GM19099 (cell line): ENCODE measurements at regions not wholly inside any gene's neighbourhood (a gene's known extent, or its start where the extent isn't known, plus 50 kb on each side); places are given as distances from the start of the nearest gene placed in this dataset.

Source experiments
- POLR2A ChIP-seq: IDR thresholded peaks from 3 replicates; pipeline ENCODE4 v1.6.1; 2011; ENCODE audit warnings: low read depth; ENCODE audit not compliant: insufficient read length; ENCODE audit errors: extremely low read depth

DNA sequence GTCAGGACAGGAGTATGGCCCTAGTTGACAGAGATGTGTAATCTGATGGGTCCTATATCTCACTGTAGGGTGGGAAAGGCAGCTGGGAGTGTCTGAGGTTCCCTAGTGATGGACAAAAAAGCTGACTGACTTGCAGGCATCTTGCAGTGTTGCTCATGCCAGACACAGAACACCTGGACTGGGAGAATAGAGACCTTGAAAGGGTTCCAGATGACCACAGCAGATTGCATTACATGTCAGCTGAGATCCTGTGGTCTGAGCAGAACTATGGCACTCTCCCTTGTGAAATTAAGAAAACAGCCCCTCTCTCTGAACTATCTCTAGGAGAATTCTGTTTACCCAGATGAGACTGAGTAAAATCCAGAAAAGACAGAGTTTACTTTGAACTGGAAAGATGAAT is 212.6 kb upstream of the MAN1A1 start:
- no peak for TF ChIP-seq POLR2A

DNA sequence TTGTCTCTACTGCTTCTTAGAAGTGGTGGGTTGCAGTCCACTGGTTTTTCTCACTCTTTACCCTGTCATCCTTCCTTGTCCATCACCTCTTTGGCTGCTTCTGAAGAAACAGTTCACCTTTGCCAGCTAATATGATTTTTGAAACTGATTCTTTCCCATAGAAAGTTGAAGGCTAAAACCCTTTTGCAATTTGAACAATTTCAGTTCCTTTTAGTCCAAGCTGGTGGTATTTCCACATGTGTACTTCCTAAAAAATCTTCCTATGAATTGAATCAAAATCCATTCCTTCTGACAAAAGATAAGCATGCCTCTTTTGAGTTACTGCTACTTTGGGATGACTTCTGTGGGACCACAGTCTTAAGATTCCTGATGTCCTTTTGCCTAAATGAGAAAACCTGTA is 210.0 kb upstream of the MAN1A1 start:
- TF ChIP-seq POLR2A, result no peak

DNA sequence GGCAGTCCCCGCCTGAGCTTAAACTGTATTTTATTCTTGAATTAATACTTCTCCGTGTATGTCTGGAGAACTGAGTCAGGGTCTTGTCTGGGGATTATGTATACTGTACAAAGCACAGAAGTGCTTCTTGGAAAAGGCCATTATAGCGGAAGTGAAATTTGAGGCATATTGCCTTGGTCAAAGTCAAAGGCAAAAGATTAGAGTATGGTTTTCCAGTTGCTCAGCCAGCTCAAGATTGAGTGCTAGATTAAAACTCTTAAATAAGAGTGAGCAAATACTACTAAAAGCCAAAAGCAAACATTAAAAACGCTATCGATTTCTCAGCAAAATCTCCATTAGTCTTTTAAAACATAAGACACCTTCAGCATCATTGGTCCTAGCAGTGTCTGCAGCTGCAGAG is 207.7 kb upstream of the MAN1A1 start:
- no peak for TF ChIP-seq POLR2A

DNA sequence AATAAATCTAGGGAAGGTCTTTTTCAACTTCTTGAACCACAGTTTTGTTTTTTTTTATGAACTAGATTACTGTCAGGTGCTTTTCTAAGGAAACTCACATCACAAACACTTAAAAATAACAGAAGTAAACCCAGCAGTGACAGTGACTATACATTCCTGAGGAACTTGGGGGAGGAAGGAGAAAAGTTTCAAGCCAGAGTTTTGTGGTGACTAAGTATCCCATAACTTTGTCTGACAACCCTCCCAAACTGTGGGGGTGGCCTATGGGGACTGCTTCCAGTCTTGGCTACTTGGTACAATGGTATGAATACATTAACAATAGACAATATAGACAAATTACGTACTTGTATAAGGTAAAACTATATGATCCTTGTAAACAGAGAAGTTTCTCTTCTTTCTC is 202.5 kb upstream of the MAN1A1 start:
- no peak for TF ChIP-seq POLR2A

DNA sequence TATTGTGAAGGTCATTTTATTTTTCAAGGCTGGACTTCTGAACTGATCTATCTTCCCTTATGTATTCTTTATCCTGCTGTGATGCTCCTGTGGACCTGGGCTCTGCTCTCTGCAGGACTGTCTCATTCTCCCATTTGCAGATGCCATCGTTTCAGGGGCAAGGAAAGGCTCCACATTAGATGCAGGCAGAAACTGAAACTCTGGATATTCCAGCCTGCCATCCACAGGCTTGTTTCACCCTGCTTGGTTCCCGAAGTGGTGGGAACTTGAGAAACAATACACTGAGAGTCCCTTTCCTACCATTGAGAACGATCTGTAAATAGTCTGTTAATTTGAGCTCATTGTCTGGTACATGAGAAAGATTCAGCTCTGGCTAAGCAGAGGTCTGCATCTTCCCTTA is 197.5 kb upstream of the MAN1A1 start:
- no peak for TF ChIP-seq POLR2A

DNA sequence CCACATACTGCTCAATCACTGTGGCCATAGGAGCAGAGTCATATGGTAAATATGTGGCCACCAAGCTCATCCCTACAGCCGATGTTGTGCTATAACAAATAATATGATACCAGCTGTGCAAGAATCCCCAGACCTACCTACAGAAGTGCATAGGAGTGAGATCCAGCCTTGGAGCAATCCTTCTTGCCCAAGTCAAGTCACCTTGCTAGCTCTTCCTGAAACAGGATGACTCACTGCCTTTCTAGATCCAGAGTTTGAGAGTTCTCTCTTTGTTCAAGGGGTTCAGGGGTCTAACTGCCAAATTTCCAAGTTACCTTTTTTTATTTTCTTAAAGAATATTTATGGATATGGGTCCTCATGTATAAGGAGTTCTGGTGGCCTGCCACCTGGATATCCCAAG is 195.7 kb upstream of the MAN1A1 start:
- TF ChIP-seq POLR2A, result no peak

DNA sequence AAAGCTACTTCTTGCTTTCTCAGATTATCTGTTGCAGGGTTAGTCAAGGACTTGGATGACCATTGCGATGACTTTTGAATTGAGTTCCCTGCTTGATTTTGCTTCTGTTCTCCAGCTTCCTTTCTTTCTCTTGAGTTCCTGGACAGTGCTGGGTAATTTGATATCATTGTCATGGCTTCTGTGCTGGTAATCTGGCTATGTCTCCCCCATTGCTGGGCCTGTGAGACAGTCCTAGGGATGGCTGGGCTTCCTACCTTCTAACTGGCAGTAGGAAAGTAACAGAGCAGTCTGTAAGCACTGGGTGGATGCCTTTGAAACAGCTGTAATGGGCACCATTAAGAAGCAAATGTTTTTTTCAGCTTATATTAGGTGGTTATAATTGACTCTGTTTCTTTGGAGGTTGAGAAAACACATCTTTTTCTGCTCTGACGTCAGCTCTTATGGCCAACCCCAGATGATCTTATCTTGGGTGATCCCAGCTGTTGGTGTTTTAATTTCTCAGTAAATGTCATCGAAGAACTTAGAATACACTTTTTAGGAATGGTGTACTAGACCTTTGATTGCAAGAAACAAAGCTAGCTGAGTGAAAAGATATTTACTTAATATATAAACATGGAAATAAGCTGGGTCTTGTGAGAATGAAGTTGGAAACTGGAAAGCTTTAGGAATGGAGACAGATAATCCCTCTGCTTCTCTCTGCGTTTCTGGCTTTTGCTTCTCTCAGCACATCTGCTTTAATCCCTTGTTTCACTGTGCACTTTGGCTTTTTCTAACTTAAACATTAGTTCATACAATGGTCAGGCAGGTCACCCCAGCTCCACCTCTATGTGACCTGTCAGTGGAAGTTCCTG is 195.0 kb upstream of the MAN1A1 start:
- TF ChIP-seq POLR2A, result no peak

DNA sequence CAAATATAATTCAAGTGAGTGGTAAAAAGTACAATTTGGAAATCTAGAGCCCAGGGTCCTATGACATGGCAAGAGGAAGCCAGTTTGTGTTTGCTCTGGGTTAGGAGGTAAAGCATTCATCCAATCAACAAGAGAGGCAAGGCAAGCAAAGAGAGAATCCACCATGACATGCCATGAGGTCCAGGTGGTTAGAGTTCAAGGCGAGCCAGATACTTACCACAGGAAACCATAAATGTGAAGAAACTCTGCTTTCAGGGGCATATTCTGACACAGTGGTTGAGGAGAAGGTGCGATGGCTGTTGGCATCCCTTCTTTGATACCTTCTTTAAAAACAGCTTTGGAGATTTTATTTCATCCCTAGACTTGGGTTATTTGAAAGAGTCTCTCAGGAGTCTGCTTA is 193.8 kb upstream of the MAN1A1 start:
- no peak for TF ChIP-seq POLR2A

DNA sequence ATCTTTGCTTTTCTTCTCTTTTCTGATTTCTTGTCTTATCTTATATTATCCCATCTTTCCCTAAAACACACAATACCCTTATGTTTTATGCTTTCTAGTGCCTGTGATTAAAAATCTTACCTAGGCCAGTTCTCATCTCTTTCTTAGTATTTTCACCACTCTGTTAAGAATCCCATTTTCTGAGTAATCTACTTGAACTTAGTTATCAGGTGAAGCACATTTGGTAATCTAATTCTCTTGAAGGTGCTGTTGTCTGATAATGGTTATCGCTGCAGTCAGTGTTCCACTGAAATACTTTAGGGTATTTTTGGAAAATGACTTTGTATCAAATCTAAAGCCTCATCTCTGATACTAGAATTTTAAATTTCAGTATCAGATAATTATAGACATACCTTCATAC is 192.5 kb upstream of the MAN1A1 start:
- TF ChIP-seq POLR2A, result no peak

DNA sequence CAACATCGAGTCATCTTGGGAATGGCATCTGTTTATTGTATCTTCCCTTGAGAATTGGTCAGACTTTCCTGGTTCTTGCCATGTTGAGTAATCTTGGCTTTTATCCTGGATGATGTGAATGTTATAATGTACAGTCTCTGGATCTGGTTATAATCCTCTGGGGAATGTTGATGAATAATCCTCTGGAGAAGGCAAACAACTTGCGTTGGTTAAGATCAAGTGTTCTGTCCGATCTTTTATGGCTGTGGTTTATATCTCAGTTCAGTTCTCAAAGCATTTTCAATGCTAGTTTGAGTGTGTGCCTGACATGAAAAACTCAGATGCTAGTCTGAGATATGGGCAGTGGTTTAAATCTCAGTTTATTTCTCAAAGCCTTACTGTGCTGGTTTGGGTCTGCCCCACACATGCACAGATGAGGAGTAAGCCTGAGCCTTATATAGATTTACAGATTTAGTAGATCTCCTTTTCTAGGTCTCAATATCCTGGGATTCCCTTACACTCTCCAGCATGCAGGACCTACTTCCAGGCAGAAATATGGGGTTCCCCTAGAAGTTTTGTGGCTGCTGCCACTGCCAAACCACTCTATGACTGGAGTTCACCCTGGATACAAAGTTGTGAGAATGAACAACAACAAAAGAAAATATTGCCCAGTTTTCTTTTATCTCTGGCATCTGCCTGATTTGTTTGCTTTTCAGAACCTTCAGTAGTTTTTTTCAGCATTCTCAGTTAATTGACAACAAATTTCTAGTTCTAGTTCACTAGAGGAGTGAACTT is 191.8 kb upstream of the MAN1A1 start:
- TF ChIP-seq POLR2A, result no peak

DNA sequence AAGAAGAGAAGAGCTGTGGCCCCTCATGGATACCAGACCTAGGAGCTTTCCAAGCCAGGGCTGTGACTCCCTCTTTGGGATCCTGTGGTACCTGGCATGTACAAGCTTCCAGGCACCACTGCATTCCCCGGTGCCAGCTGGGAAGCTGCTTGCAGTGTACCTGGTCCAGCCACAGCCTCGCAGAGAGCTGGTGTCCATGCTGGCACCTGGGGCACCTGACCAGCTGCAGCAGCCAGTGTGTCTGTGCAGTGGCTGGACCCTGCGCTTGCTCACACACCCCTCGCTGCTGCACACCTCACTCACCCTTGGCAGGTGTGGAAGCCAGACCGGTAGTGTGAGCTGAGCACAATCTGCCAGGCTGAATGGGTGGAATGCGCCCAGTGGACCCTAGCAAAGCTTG is 190.9 kb upstream of the MAN1A1 start:
- no peak for TF ChIP-seq POLR2A

DNA sequence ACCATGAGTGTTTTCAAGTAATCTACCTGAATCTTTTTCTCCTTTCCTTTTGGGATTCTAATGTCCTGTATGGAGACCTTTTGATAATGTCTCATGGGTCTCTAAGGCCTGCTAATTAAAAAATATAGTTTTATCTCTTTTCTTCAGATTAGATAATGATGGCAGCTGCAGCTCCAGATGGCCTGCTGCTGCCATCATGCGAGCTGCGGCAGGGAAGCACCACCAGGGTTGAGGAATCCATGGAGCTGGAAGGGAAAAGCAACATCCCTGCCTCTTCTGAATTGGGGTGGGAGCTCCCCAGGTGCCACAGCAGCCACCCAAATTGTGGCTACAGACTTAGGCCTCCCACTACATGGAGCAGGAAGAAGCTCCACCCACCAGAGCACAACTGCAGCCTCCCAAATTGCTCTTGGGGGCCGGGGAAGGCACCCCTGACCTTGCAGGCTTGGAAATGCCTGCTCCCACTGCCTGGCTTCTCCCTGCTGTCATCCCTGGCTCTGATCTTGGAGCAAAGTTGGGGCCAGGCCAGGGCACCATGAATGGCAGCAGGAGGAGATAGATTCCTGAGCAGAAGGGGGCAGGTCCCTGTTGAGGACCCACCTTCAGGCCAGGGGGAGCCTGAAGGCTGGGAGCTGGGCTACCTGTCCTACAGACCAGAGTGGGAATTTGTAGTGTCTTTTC is 189.6 kb upstream of the MAN1A1 start:
- no peak for TF ChIP-seq POLR2A

DNA sequence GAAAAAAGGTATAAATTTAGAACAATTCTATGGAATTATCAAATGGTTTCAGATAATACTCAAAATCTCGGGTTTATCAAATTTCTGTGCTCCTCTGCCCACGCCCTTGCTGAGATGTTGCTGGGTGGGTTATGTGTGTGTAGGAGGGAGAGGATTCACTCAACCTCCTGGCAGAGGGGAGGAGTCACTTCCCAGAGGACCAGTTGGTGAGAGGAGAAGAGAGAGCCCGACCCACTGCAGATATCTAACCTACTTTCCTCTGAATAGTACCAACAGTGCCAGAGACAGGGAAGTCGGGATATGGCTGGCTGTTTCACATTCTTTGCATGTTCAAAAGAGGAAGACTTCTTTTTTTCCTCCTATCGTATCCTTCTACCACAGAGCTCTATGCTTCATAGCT is 187.1 kb upstream of the MAN1A1 start:
- TF ChIP-seq POLR2A, result no peak

DNA sequence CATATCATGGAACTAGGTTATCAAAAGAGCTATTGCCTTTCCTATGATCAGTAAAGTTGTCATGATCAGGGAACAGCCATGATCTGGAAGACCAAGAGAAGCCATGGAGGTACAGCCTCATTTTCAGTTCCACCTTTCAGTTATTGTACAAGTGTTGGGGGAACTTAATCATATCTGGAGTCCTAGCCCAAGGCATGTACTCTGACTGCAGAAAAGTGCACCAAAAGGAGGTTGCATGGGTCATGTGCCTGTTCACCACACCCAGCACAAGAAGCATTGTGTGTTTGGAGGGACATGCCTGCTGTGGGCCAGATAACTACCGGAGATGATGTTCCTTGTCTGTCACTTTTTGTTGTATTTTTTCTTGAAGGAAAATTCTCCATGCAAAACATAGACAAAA is 185.8 kb upstream of the MAN1A1 start:
- no peak for TF ChIP-seq POLR2A

DNA sequence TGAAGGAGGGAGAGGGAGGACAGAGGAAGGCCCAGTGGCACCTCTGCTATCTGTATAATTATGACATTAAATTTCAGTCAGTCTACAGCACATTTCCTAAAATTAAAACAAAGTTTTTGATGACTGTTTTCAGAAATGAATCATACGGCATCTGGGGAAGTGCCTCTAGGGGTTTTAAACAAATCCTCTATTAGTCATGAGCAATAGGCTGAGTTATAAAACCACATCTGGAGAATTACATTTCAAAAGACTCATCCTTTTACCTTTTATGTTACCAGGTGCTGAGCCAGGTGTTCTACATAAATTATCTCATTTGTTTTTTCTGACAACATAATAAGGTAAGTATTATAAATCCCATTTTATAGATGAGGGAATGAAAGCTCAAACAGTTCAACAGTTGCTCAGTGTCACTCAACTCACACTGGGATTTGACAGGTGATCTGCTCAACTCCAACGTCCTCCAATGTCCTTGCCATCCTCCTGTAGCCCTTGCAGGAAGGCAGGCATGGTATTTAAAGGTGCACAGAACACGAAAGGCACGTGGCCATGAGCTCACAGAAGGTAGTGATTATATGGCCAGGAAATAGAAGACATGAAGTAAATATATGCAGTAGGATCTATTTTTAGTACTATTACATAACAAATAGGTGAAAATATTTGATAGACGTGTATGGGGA is 184.2 kb upstream of the MAN1A1 start:
- no peak for TF ChIP-seq POLR2A

DNA sequence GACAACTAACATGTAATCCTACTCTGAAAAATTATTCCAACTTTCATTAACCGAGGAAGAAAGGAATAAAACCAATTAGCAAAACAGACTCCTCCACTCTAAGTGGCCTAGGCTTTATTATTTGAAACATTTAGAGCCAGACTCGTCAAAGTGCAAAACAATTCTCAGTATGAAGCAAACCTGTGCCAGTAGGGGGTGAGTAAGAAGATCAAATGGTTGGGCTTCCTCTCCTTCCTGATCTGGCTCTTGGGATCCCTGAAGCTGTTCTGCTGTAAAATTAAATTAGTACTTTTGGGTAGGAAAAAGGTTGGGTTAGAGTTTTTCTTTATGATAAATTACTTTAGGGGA is 177.6 kb upstream of the MAN1A1 start:
- TF ChIP-seq POLR2A, result no peak

DNA sequence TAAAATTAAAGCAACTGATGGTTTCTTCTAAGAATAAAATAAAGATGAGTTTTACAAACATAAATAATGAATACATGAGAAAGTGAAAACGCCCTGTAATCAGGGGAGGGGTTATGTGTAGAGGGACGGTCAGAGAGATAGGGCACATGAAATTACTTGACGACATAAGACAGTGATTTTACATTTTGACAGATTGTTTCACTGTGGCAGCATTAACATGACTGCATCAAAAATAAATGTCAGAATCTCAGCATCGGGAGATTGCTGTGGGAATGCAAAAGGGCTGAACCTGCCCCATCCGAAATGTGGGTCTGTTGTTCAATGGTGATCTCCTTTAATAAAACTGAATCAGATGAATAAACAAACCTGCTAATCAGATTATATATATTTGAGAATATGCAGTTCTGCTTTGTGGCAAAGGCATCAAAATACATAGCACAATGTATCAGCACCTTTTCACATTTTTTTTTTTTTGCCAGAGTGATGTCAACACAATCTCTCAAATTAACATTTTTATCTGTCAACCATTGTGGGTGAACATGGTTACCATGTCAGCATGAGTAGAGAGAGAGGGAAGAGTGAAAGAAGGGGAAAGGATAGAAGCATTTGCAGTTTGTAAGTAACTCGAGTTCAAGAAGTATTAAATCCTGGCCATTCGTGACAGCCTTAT is 177.1 kb upstream of the MAN1A1 start:
- TF ChIP-seq POLR2A, result no peak
